Endothelial cell of umbilical vein (primary cell): ENCODE measurements at regions not wholly inside any gene's neighbourhood (a gene's known extent, or its start where the extent isn't known, plus 50 kb on each side); places are given as distances from the start of the nearest gene placed in this dataset.

Source experiments
- CTCF ChIP-seq, 2 donors: IDR thresholded peaks; 1 replicate in 1 of 2; 2 replicates in 1 of 2; pipeline ENCODE4 v1.5.1; 2011; ENCODE audit warnings: low read length in 2 of 2, mild to moderate bottlenecking in 2 of 2, moderate library complexity in 2 of 2, control low read depth in 1 of 2, inconsistent platforms in 1 of 2, low read depth in 1 of 2; ENCODE audit not compliant: insufficient read depth in 1 of 2; ENCODE audit errors: extremely low read depth in 1 of 2
- EZH2 ChIP-seq: IDR thresholded peaks from 2 replicates; pipeline ENCODE4 v1.6.1; 2012; ENCODE audit warnings: borderline replicate concordance, low read depth, mild to moderate bottlenecking, moderate library complexity, low read length, inconsistent platforms; ENCODE audit not compliant: severe bottlenecking
- FOS ChIP-seq: IDR thresholded peaks from 2 replicates; pipeline ENCODE4 v1.6.1; 2011; ENCODE audit warnings: mild to moderate bottlenecking, low read length, moderate library complexity, borderline replicate concordance; ENCODE audit not compliant: insufficient read depth
- JUN ChIP-seq: IDR thresholded peaks from 2 replicates; pipeline ENCODE4 v1.6.1; 2011; ENCODE audit warnings: borderline replicate concordance, low read depth; ENCODE audit not compliant: insufficient read length, insufficient read depth
- MAX ChIP-seq: IDR thresholded peaks from 2 replicates; pipeline ENCODE4 v1.6.1; 2011; ENCODE audit not compliant: insufficient read depth, insufficient read length
- POLR2A ChIP-seq: IDR thresholded peaks from 2 replicates; pipeline ENCODE4 v1.6.1; 2012; ENCODE audit warnings: low read depth, mild to moderate bottlenecking, control low read depth, low read length
- POLR2AphosphoS5 ChIP-seq: IDR thresholded peaks from 2 replicates; pipeline ENCODE4 v1.6.1; 2012; ENCODE audit warnings: low read depth, mild to moderate bottlenecking, control low read depth, low read length, moderate library complexity; ENCODE audit not compliant: insufficient read depth

- TF ChIP-seq POLR2A (no peak), JUN (no peak), CTCF (IDR thresholded peaks at IDR 0.05; ENCODE audit: extremely low read depth in 1 of 2, insufficient read depth in 1 of 2, low read depth in 1 of 2, low read length in 2 of 2) (no peak), POLR2AphosphoS5 (no peak), EZH2 (no peak), FOS (no peak), MAX (no peak)
Measured at GRCh38 chr4:38511702-38512101, 152.3 kb upstream of the KLF3 start.
